Epithelial cell of esophagus (primary cell): ENCODE measurements at regions not wholly inside any gene's neighbourhood (a gene's known extent, or its start where the extent isn't known, plus 50 kb on each side); places are given as distances from the start of the nearest gene placed in this dataset.

ENCODE experiments used
- DNase-seq: peaks from one replicate; pipeline ENCODE4 v3.0.0; 2010; ENCODE audit warnings: low read depth
- H3K4me3 ChIP-seq: 2 replicates; pipeline ENCODE4 v1.5.1; 2011; ENCODE audit warnings: mild to moderate bottlenecking, low read length, control low read depth
- TF ChIP-seq, protein P1 (sequence below): IDR thresholded peaks from 2 replicates; pipeline ENCODE4 v1.5.1; 2011; ENCODE audit warnings: low read depth, mild to moderate bottlenecking, low read length, control low read depth, inconsistent platforms; ENCODE audit not compliant: insufficient read depth; ENCODE audit errors: missing control alignments

DNA sequence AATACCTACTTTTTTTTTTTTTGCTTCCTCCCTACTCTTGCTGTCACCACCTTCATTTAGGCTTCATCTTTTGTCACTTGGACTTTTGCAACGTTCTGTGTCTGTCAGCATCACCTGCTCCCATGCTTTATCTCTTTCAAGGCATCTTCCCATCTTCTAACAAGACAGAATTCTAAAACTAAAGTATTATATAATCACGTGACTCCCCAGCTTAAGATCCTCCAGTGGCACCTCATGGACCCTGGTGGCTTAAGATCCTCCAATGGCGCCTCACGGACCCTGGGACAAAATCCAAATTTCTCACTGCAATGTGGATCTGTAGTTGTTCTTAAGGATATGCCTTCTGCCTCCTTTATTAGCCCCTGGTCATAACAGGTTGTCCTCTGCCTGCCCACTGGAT, 248.2 kb upstream of the SORL1-AS1 start:
- DNase-seq, result no peak
- TF ChIP-seq, protein P1, sequence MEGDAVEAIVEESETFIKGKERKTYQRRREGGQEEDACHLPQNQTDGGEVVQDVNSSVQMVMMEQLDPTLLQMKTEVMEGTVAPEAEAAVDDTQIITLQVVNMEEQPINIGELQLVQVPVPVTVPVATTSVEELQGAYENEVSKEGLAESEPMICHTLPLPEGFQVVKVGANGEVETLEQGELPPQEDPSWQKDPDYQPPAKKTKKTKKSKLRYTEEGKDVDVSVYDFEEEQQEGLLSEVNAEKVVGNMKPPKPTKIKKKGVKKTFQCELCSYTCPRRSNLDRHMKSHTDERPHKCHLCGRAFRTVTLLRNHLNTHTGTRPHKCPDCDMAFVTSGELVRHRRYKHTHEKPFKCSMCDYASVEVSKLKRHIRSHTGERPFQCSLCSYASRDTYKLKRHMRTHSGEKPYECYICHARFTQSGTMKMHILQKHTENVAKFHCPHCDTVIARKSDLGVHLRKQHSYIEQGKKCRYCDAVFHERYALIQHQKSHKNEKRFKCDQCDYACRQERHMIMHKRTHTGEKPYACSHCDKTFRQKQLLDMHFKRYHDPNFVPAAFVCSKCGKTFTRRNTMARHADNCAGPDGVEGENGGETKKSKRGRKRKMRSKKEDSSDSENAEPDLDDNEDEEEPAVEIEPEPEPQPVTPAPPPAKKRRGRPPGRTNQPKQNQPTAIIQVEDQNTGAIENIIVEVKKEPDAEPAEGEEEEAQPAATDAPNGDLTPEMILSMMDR, result no peak

DNA sequence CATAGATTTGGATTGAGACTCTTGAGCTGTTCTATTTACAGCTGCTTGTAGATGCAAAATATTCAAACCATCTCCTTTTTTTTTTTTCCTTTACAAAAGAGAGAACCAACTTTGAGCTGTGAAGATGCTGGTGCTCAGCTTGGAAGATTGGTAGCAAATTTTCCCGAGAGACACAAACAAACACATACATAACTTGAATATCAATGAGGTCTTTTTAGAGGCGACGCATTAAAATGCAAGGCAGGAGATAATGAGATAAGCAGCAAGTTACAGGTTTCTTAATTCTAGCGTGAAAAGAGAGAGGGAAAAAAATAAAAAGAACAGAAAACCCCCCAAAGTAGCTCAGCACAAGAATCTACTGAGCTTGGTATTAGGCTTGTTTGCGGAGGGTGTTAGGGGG, 247.0 kb upstream of the SORL1-AS1 start:
- no peak overlapping the region for H3K4me3 ChIP-seq
- TF ChIP-seq, protein P1, result no peak
- DNase-seq, result no peak

More for the DNA sequence above, 248.2 kb upstream of the SORL1-AS1 start:
- H3K4me3 ChIP-seq, result no peak overlapping the region

DNA sequence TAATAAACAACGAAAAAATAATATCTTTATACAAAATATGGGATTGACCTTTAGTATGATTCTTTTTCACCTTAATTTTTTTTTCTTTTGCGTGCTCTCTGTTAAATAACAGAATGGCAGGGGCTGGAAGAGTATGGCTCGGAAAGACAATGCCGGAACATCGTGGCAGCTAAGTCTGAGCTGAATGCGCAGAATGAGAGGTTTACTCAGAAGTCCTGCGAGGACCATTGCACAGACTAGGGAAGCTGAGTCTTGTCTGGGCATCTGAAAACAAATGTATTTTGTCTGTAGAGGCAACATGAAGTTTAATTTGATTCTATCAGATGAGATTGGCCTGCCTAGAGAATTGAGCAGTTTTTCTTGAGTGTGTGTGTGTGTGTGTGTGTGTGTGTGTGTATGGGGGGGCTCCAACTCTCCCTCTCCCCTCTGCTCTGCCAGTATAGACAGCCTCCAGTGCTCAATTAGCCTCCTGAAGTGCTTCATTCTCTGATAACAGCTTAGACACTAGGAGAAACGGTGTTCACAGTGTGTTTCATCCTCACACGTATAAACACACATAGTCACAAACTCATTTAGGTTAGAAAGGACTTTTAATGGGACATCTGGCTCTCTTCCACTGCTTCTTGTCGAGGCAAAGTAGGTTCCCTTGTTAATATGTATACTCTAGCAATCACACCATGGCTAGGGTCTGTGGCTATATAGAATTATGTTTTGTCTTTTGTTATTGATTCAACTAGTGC, 244.3 kb upstream of the SORL1-AS1 start:
- TF ChIP-seq, protein P1, result no peak
- no peak overlapping the region for H3K4me3 ChIP-seq
- no peak for DNase-seq

DNA sequence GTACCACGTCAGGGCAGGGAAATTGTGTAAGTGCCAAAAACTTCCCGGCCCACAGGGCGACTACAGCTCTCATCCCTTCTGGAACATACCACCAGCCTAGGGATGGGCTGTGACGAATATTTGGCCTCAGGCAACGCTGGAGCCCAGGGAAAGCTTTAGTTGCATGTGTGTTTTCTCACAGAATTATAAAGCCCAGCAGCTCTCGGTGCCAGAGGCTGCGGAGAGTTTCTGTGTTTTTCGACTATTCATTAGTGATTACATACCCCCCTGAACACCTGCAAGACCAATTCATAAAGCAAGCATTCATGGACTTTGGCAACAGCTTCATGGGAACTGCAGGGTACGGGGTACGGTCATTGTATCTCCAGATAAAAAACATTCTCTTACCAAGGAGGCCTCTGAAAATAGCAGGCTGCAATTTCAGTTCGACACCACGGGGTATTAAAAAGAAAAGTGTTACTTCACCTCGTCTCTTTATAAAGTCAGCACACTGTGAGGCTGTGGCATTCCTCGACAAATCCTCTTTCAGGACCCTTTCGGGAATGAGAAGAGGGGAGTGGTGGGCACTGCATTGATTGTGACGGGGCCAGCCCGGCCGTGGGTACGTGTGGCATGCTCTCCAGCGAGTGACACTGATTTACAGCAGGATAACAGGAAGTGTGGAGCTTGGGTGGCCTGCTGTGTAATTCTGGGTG, 243.6 kb upstream of the SORL1-AS1 start:
- TF ChIP-seq, protein P1, result no peak
- no peak overlapping the region for H3K4me3 ChIP-seq
- DNase-seq, result peak; percentile 46

DNA sequence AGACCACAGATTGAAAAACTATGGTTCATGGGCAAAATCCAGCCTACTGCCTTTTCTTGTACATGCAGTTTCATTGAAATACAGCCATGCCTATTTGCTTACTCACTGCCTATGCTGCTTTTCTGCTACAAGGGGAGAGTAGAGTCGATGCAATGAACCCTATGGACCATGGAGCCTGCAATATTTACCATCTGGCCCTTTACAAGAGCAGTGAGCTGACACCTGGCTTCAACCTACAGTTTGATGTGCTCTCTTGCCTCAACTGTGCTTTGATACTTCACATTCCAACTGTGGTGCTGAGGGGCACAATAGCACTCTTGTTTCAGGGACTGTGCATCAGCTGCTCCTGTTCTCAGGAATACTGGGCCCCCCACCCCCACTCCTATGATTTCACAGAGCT, 239.5 kb upstream of the SORL1-AS1 start:
- DNase-seq, result no peak
- no peak overlapping the region for H3K4me3 ChIP-seq
- TF ChIP-seq, protein P1, result no peak

DNA sequence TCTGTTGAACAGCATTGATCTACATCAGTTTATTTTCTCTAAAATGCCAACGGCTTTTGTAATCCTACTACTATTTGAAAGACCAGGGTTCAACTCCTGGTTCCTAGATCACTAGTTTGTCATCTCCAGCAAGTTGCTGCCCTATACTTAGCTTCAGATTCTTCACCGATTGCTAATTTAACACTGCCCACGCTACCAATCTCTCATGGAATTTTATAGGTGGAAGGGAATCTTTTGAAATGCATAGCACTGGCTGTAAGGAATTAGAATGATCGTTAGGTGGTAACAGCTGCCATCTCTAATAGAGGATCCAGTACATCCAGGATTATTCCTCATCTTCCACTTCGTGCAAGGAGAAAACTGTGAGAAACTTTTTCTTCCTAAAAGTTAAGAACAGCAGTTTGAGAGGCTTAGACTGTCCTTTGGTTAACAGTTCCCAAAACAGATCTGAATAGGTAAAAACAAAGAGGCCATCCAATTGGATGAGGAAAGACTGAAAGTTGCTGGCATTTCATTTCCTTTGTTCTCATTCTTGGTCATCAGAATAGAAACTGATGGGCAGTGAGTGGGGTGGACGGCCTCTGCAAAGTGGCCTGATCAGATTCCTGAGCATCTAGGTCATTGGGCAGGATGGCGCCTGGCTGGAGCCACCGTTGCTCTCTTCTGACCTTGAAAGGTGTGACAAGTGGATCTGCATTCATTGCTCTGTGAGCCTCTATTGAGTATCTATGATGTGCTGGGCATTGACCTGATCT, 236.3 kb upstream of the SORL1-AS1 start:
- TF ChIP-seq, protein P1, result no peak
- H3K4me3 ChIP-seq, result no peak overlapping the region
- no peak for DNase-seq
